Psoas muscle (tissue), 7 donors: ENCODE measurements at regions not wholly inside any gene's neighbourhood (a gene's known extent, or its start where the extent isn't known, plus 50 kb on each side); places are given as distances from the start of the nearest gene placed in this dataset.
"Not testable (repeated sequence)": the region's sequence is repeated elsewhere in the genome, so short reads cannot be mapped to it uniquely, and the experiment has no call there.

Experiments
- ATAC-seq, 4 donors: fragments of 200-7000 bp; cut with Tn5 transposase; one replicate each; pipeline ENCODE4 v1.9.1; 2020; ENCODE audit warnings: moderate library complexity in 3 of 4, mild to moderate bottlenecking in 2 of 4
- DNase-seq, 2 donors: peaks; one replicate each; pipeline ENCODE4 v3.0.0-alpha.2; 2020
- H3K27ac ChIP-seq: fragments of 200-600 bp; one replicate; pipeline ENCODE4 v1.8.0; 2022
- H3K27me3 ChIP-seq, 3 donors: fragments of 200-600 bp in 1 of 3; one replicate each; pipeline versions ENCODE4 v1.6.1 to v1.8.0; 2013 to 2022; ENCODE audit warnings: low read length in 2 of 3, mild to moderate bottlenecking in 2 of 3, moderate library complexity in 1 of 3; ENCODE audit not compliant: insufficient read depth in 3 of 3
- H3K36me3 ChIP-seq, 2 donors: fragments of 200-600 bp in 1 of 2; one replicate each; pipeline versions ENCODE4 v1.6.1 to v1.8.0; 2013 to 2022; ENCODE audit warnings: low read depth in 1 of 2, mild to moderate bottlenecking in 1 of 2, moderate library complexity in 1 of 2; ENCODE audit not compliant: insufficient read depth in 1 of 2
- H3K4me1 ChIP-seq: fragments of 200-600 bp; one replicate; pipeline ENCODE4 v1.8.0; 2022
- H3K4me3 ChIP-seq: fragments of 200-600 bp; one replicate; pipeline ENCODE4 v1.8.0; 2022; ENCODE audit warnings: mild to moderate bottlenecking
- H3K9me3 ChIP-seq: fragments of 200-600 bp; one replicate; pipeline ENCODE4 v1.8.0; 2022
- WGBS, 3 donors: extraction: QIAGEN DNeasy Blood & Tissue Kit; methylation state at CpG; one replicate each; pipeline versions ENCODE4 v1.1.6 to v1.1.7; 2013; 5-methylcytosine and 5-hydroxymethylcytosine counted together
- intact Hi-C, 2 donors: fragments of 100-400 bp; cut with DNase I; formaldehyde crosslinking; loops; one replicate each; pipeline versions ENCODE4 v1.11.0 to v1.14.2; 2022
- TF ChIP-seq, protein P1 (sequence below): fragments of 200-600 bp; IDR thresholded peaks from one replicate; pipeline ENCODE4 v1.8.0; 2022; ENCODE audit warnings: antibody characterized with exemption
- donor health status: healthy with polysubstance abuse.
- donor health status: DM: no; HTN: no; CAD: no; lungs with moderate emphysema.
- donor health status: Bipolar disorder and iron deficiency.
- donor health status: healthy.
- donor health status: DM: yes; HTN: yes; CAD: no.
- donor health status: DM: no; HTN: no; CAD: no.
- donor health status: DM: yes; HTN: yes; CAD: no.

DNA sequence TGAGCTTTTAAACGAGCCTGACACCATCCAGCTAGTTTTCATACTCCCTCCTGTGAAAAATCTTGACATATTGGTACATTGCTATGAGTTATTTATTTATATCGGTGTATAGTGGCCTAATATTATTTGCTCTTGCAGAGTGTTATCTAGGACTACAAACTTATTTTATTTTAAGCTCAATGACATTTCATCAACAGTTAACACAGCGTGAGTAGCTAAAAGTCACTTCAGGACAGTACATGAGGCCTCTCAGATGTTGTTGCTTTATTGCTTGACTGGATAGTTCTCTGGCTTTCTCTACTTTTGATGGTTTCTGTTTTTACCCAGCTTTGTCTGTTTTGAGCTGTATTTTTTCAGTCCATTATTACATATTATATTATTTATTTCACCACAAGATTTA, 172.9 kb upstream of the KLF7 start:
- DNase-seq = no peak
- no peaks in the 10 kb centered on the region for H3K9me3 ChIP-seq
- no peaks in the 10 kb centered on the region for H3K36me3 ChIP-seq
- intact Hi-C loops = no loop called here
- no peak overlapping the region for H3K4me3 ChIP-seq
- 46 to 65% (median 47%) methylated on average over 3 of the region's 3 CpGs for WGBS, 3 donors
- no peak overlapping the region for H3K27ac ChIP-seq
- TF ChIP-seq, protein P1, sequence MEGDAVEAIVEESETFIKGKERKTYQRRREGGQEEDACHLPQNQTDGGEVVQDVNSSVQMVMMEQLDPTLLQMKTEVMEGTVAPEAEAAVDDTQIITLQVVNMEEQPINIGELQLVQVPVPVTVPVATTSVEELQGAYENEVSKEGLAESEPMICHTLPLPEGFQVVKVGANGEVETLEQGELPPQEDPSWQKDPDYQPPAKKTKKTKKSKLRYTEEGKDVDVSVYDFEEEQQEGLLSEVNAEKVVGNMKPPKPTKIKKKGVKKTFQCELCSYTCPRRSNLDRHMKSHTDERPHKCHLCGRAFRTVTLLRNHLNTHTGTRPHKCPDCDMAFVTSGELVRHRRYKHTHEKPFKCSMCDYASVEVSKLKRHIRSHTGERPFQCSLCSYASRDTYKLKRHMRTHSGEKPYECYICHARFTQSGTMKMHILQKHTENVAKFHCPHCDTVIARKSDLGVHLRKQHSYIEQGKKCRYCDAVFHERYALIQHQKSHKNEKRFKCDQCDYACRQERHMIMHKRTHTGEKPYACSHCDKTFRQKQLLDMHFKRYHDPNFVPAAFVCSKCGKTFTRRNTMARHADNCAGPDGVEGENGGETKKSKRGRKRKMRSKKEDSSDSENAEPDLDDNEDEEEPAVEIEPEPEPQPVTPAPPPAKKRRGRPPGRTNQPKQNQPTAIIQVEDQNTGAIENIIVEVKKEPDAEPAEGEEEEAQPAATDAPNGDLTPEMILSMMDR = no peak
- H3K27me3 ChIP-seq = no peaks in the 10 kb centered on the region
- ATAC-seq = no peak
- H3K4me1 ChIP-seq = peaks cover 6% of the 10 kb centered on the region

DNA sequence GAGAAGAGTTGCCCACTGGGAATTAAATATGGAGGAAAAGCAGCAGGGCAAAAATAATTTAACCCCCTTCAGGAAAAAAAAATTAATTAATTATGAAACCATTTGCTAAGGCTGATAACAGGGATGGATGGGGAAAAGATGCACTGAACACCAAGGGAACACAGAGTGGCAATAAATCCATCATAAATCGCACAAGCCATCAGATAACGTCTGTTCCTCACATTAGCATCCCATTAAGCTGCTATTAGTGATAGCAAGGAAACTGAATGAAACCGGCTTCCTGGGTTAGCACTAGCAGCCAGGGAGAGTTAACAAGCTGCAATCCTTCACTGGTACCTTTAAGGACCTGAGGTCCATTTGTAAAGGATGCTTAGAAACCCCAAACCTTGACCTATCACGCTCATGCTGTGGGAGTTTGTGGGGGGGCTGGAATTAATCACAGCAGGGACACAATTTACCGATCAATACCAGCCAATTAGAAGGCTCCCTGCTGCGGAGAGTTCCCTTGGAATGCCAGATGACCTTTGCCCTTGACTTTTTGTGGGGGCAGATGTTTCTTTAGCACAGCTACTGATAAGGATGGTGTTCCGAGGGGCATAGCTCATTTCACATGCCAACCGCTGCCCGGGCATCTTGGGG, 175.5 kb upstream of the KLF7 start:
- H3K9me3 ChIP-seq = no peaks in the 10 kb centered on the region
- intact Hi-C loops = no loop called here
- H3K27me3 ChIP-seq = no peaks in the 10 kb centered on the region
- H3K4me1 ChIP-seq = no peaks in the 10 kb centered on the region
- no peak overlapping the region for H3K4me3 ChIP-seq
- TF ChIP-seq, protein P1 = no peak
- H3K27ac ChIP-seq = no peak overlapping the region
- no peak for ATAC-seq
- no peaks in the 10 kb centered on the region for H3K36me3 ChIP-seq
- DNase-seq = no peak
- 68 to 70% (median 69%) methylated on average over 9 of the region's 9 CpGs for WGBS, 3 donors

DNA sequence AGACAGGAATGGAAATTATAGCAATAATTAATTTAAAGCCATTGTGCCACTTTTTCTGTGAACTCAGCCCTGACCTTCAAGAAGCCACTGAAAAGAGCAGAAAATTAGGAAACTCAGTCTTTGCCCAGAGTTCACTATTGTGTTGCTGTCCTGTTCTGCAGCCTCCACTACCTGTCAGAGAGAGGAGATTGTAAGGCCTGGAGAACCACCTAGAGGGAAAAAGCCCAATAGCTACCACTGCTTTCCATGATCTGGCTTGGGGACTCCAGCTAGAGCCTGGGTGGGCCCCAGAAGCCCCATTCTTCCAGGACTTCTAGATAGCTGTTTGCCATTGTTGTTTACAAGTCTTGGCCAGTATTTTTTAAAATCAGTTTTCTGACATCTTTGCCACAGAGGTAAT, 176.1 kb upstream of the KLF7 start:
- no peak for ATAC-seq
- DNase-seq = no peak
- no peaks in the 10 kb centered on the region for H3K4me1 ChIP-seq
- no peaks in the 10 kb centered on the region for H3K36me3 ChIP-seq
- H3K9me3 ChIP-seq = no peaks in the 10 kb centered on the region
- no peaks in the 10 kb centered on the region for H3K27me3 ChIP-seq
- no peak overlapping the region for H3K4me3 ChIP-seq
- H3K27ac ChIP-seq = no peak overlapping the region
- intact Hi-C loops = no loop called here
- TF ChIP-seq, protein P1 = no peak

DNA sequence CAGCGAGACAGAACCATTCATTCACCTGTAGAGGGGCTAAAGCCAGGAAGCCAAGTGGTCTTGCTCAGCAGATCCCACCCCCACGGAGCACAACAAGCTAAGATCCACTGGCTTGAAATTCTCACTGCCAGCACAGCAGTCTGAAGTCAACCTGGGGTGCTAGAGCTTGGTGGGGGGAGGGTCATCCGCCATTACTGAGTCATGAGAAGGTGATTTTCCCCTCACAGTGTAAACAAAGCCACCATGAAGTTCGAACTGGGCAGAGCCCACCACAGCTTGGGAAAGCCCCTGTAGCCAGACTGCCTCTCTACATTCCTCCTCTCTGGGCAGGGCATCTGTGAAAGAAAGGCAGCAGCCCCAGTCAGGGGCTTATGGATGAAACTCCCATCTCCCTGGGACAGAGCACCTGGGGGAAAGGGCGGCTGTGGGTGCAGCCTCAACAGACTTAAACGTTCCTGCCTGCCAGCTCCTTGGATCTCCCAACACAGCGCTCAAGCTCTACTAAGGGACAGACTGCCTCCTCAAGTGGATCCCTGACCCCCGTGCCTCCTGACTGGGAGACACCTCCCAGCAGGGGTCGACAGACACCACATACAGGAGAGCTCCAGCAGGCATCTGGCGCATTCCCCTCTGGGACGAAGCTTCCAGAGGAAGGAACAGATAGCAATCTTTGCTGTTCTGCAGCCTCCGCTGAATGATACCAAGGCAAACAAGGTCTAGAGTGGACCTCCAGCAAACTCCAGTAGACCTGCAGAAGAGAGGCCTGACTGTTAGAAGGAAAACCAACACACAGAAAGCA, 179.0 kb upstream of the KLF7 start:
- H3K27me3 ChIP-seq, ATAC-seq, DNase-seq, H3K4me1 ChIP-seq, H3K27ac ChIP-seq, H3K4me3 ChIP-seq, H3K36me3 ChIP-seq, H3K9me3 ChIP-seq, intact Hi-C loops: not testable (repeated sequence)
- WGBS, 3 donors = 72 to 79% (median 75%) methylated on average over 12 of the region's 12 CpGs

DNA sequence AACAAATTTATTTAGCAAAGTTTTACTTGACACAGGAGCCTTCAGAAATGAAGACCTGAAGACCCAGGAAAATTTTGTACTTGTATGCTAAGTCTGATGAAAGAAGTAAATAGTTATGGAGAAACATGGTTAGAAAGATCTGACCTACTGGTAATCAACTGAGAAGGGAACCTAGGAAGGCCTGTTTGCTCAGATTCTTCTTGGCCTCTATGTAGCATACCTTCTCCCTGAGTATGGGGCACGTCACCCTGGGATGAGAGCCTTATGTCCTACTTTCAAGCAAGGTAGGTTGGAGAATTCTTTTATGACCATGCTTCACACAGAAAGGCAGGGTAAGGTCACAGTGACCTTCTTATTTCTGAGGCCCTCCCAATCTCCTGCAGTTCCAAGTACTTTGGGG, 178.6 kb upstream of the CREB1 start:
- no peak overlapping the region for H3K4me3 ChIP-seq
- TF ChIP-seq, protein P1 = no peak

More for the DNA sequence above, 178.6 kb upstream of the CREB1 start:
- WGBS, 3 donors = 63 to 79% (median 79%) methylated on average over 1 of the region's 1 CpG
- intact Hi-C loops = no loop called here
- ATAC-seq = no peak
- no peak for DNase-seq
- Histone ChIP-seq H3K27ac (no peak overlapping the region), H3K9me3 (no peaks in the 10 kb centered on the region), H3K36me3 (no peaks in the 10 kb centered on the region), H3K27me3 (no peaks in the 10 kb centered on the region), H3K4me1 (no peaks in the 10 kb centered on the region)
